ENCODE measurements at regions not wholly inside any gene's neighbourhood (a gene's known extent, or its start where the extent isn't known, plus 50 kb on each side); places are given as distances from the start of the nearest gene placed in this dataset.

DNA sequence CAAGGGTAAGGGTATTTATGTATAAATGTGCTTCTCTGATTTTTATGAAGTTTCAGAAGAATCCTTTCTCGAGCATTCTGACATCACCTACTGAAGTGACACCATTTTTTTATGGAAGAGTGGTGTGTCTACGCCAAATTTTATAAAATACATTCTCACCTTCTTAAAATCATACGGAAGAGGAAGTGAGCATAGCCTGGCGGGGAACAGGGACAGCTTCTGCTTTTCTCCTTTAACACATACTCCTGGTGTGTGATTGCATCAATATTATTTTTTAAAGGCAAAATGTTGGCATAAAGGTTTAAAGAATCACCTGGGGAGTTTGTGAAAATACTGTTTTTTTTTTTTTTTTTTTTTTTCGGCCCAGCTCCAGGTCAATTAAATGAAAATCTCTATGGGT lies 733.6 kb upstream of the MAN1A1 start:
- CTCF ChIA-PET, result no interaction called here

GRCh38 chr6:120077489-120077888 lies 727.9 kb upstream of the MAN1A1 start:
- TF ChIP-seq EZH2 (IDR thresholded peaks at IDR 0.05; ENCODE audit: borderline replicate concordance, low read depth, low read length, poor library complexity, severe bottlenecking) (no peak), CTCF (conservative IDR thresholded peaks at IDR 0.05; ENCODE audit: low read depth, low read length) (no peak)
- ChIA-PET POLR2A (ENCODE audit: low non-redundant PET) (no interaction called here), CTCF (no interaction called here)
- no peak for DNase-seq (ENCODE audit: low spot score)
- intact Hi-C loops (cut with micrococcal nuclease; ENCODE audit: unreplicated experiment), result loop anchor here (10.0 kb wide), 1 partner anchor 933 kb away; no protein-coding TSS in a partner anchor
- Histone ChIP-seq H3K4me1 (ENCODE audit: insufficient read depth, low read length, poor library complexity, severe bottlenecking) (no peaks in the 10 kb centered on the region), H3K4me3 (ENCODE audit: low read depth, low read length, poor library complexity, severe bottlenecking) (no peak overlapping the region), H3K36me3 (ENCODE audit: insufficient read depth, low read length, poor library complexity, severe bottlenecking) (no peaks in the 10 kb centered on the region), H3K9me3 (ENCODE audit: low read depth, low read length, poor library complexity, severe bottlenecking) (no peaks in the 10 kb centered on the region), H3K27ac (ENCODE audit: low read depth, low read length, poor library complexity, severe bottlenecking) (no peak overlapping the region), H3K27me3 (replicated peaks; ENCODE audit: insufficient read depth, low read depth, low read length, poor library complexity) (no peaks in the 10 kb centered on the region)
- BruUV-seq (replicated peaks), result no TSS peak

More for the DNA sequence above, 733.6 kb upstream of the MAN1A1 start:
- Histone ChIP-seq H3K4me3 (ENCODE audit: low read depth, low read length, poor library complexity, severe bottlenecking) (no peak overlapping the region), H3K36me3 (ENCODE audit: insufficient read depth, low read length, poor library complexity, severe bottlenecking) (no peaks in the 10 kb centered on the region), H3K27me3 (replicated peaks; ENCODE audit: insufficient read depth, low read depth, low read length, poor library complexity) (no peaks in the 10 kb centered on the region), H3K27ac (ENCODE audit: low read depth, low read length, poor library complexity, severe bottlenecking) (no peak overlapping the region), H3K9me3 (ENCODE audit: low read depth, low read length, poor library complexity, severe bottlenecking) (no peaks in the 10 kb centered on the region), H3K4me1 (ENCODE audit: insufficient read depth, low read length, poor library complexity, severe bottlenecking) (no peaks in the 10 kb centered on the region)
- no peak for DNase-seq (ENCODE audit: low spot score)
- intact Hi-C loops (cut with micrococcal nuclease; ENCODE audit: unreplicated experiment), result no loop called here
- BruUV-seq (replicated peaks), result no TSS peak
- TF ChIP-seq EZH2 (IDR thresholded peaks at IDR 0.05; ENCODE audit: borderline replicate concordance, low read depth, low read length, poor library complexity, severe bottlenecking) (no peak), CTCF (conservative IDR thresholded peaks at IDR 0.05; ENCODE audit: low read depth, low read length) (no peak)
- POLR2A ChIA-PET (ENCODE audit: low non-redundant PET), result no interaction called here

- intact Hi-C loops (cut with micrococcal nuclease; ENCODE audit: unreplicated experiment), result no loop called here
- CTCF ChIA-PET, result no interaction called here
- Histone ChIP-seq H3K4me3 (ENCODE audit: low read depth, low read length, poor library complexity, severe bottlenecking) (no peak overlapping the region), H3K27ac (ENCODE audit: low read depth, low read length, poor library complexity, severe bottlenecking) (no peak overlapping the region), H3K27me3 (replicated peaks; ENCODE audit: insufficient read depth, low read depth, low read length, poor library complexity) (no peaks in the 10 kb centered on the region), H3K36me3 (ENCODE audit: insufficient read depth, low read length, poor library complexity, severe bottlenecking) (no peaks in the 10 kb centered on the region), H3K9me3 (ENCODE audit: low read depth, low read length, poor library complexity, severe bottlenecking) (peaks cover 9% of the 10 kb centered on the region), H3K4me1 (ENCODE audit: insufficient read depth, low read length, poor library complexity, severe bottlenecking) (no peaks in the 10 kb centered on the region)
- BruUV-seq (replicated peaks), result no TSS peak
- DNase-seq (ENCODE audit: low spot score), result no peak
- POLR2A ChIA-PET (ENCODE audit: low non-redundant PET), result no interaction called here
- no peak for TF ChIP-seq EZH2 (IDR thresholded peaks at IDR 0.05; ENCODE audit: borderline replicate concordance, low read depth, low read length, poor library complexity, severe bottlenecking)
- TF ChIP-seq CTCF (conservative IDR thresholded peaks at IDR 0.05; ENCODE audit: low read depth, low read length), result no peak
Observed at GRCh38 chr6:120058410-120058809, 708.8 kb upstream of the MAN1A1 start.
